LNCaP clone FGC (cell line): ENCODE measurements at regions not wholly inside any gene's neighbourhood (a gene's known extent, or its start where the extent isn't known, plus 50 kb on each side); places are given as distances from the start of the nearest gene placed in this dataset.
"Not testable (repeated sequence)": the region's sequence is repeated elsewhere in the genome, so short reads cannot be mapped to it uniquely, and the experiment has no call there.

Experiments used
- DNase-seq: peaks from one replicate; pipeline ENCODE4 v3.0.0-alpha.2; 2011; ENCODE audit warnings: low read depth
- H3K4me3 ChIP-seq: 2 replicates; pipeline ENCODE4 v1.5.1; 2011; ENCODE audit warnings: mild to moderate bottlenecking, low read depth, low read length, control low read depth
- TF ChIP-seq, protein P1 (sequence below): IDR thresholded peaks from 2 replicates; pipeline ENCODE4 v1.5.1; 2012; ENCODE audit warnings: mild to moderate bottlenecking; ENCODE audit not compliant: control insufficient read depth, insufficient read depth; ENCODE audit errors: extremely low read depth

DNA sequence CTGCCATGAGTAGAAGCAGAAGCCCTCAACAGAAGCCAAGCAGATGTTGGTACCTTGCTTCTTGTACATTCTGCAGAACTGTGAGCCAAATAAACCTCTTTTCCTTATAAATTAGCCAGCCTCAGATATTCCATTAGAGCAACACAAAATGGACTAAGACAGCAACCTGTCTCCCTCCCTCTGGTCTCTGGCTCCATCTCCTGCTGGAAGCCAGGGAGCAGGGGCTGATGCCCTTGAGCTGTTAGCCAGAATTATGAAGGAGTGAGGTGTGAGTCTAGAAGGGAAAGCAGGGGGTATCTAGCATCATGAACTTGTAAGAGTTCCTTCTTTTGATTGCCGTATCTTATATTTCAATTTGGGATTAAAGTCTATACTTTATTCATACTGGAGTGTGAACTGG, 358.7 kb upstream of the FZD8 start:
- not testable (repeated sequence) for H3K4me3 ChIP-seq, DNase-seq
- TF ChIP-seq, protein P1, sequence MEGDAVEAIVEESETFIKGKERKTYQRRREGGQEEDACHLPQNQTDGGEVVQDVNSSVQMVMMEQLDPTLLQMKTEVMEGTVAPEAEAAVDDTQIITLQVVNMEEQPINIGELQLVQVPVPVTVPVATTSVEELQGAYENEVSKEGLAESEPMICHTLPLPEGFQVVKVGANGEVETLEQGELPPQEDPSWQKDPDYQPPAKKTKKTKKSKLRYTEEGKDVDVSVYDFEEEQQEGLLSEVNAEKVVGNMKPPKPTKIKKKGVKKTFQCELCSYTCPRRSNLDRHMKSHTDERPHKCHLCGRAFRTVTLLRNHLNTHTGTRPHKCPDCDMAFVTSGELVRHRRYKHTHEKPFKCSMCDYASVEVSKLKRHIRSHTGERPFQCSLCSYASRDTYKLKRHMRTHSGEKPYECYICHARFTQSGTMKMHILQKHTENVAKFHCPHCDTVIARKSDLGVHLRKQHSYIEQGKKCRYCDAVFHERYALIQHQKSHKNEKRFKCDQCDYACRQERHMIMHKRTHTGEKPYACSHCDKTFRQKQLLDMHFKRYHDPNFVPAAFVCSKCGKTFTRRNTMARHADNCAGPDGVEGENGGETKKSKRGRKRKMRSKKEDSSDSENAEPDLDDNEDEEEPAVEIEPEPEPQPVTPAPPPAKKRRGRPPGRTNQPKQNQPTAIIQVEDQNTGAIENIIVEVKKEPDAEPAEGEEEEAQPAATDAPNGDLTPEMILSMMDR, result 0 out of 2 replicates have a peak, but pooled peaks have one; percentile 4

DNA sequence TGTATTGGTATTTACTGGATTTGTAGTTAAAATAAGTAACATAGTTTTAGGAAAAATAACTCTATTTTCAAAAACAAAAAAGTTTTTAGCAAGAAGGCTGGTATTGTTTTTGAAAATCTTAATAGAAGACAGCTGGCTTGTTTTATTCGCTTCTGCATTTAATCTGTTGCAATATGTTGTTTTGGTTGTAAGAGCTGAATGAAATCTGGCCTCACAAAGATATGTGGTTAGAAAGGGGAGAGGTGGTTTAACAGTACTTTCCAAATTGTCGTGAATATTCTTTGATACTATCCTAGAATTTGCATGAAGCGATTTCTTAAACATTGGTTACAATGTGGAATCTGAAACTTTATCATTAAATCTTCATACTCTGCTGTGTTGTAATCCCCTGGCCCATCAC, 355.9 kb upstream of the FZD8 start:
- no peak overlapping the region for H3K4me3 ChIP-seq
- TF ChIP-seq, protein P1, result no peak
- no peak for DNase-seq

DNA sequence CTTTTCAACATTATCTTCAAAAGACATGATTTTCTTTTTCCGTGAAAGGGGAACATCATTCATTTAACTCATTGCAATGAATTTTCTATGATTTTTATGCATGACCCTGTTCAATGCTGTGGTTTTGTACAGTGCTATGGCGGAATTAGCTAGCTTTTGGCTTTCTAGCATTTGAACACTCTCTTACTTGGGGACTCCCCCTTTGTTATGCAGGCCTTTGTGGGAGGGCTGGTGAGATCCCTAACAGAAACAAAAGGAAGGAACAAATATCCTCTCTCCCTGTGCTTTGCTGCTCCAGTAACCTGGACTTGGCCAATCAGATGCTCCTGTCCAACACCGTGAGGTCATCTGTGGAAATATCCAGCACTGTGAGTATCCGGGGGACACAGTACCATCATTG, 353.4 kb upstream of the FZD8 start:
- H3K4me3 ChIP-seq, result no peak overlapping the region
- TF ChIP-seq, protein P1, result no peak
- no peak for DNase-seq

DNA sequence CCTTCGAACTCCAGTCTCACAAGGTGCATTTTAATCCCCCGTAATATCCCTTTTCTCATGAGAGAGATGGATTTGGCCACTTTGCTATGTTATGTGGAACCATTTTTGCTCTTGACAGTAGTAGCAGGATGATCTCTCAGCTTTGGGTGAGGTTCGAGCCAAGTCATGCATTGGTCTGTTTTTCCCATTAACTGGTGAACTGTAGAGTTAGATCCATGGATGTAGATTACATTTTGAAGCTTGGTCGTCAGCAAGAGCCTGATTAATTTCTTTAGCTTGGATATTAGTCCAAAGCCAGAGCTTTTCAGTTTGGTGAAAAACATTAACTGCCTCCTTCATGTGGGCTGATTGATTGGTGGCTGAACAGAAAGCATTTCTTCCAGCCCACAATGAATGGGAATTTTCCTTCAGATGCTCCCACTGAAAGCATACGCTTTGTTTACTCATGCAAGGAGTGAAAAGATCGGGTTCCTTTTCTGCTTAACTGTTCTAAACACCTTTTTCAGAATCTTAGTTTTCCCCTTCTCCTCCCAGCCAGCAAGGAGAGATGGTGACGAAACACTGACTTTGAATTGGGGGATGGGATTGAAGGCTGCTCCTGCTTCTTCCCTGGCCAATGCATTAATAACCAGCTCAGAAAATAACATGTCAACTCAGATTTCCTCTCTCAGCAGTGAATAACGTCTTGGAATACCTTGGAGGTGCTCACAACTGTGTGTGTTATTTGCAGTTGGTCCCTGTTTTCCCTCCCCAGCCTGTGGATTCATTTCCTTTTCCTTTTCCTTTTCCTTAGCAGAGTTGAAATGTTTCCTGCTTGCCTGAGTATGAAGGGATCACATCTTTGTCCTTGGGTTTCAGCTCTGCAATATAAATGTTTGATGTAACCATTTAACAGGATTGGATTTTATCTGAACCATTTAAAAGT, 351.8 kb upstream of the FZD8 start:
- no peak for DNase-seq
- TF ChIP-seq, protein P1, result no peak
- H3K4me3 ChIP-seq, result no peak overlapping the region

DNA sequence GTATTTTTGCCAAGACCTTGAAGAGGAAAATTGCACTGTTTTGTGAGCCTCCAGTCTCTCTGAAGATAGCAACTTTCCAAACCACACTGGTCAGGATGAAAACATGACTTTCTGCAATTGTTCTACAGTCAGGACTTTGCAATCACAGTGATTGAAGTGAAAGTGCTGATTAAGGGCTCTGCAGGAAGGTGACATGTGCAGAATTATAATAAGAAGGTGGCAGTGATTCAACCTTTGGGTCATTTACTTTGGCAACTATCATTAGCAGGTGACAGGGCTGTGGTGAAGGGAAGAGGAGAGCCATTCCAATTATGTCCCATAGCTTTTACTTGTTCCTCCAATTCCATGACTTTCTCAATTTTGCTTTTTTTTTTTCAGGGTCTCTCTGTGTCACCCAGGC, 350.0 kb upstream of the FZD8 start:
- DNase-seq, result no peak

DNA sequence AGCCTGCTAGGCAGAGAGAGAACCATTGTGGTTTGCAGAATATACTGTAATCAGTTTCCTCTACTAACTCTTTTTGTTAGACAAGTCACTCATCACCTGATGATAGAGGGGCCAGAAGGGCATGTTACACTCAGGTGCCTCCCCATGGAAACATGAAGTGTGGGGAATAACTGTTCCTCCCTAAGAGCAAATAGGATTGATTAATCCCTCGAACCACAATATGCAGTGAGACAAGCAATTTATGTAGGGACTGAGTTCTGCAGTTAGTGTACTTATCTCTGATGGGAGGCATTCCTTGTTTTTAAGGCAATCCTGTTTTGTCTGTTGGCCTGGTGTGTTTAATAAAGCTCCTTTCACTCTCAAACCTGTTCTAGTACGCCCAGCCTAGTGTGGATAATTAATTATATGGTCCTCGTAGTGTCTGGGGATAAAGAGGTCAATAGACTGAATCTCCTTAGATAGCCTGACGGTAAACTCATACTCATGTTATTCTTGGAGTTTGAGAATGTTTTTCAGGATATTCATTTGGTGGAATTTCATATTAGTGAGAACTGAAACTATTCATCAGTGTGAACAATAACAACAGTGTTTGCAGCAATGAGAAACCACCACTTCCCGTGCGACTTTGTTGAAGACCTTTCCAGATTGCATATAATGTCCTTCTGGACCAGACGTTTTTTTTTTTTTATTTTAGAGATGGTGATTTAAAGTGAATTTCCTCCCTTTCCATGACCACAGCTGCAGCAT, 344.8 kb upstream of the FZD8 start:
- TF ChIP-seq, protein P1, result no peak
- DNase-seq, result no peak
- H3K4me3 ChIP-seq, result no peak overlapping the region

More for the DNA sequence above, 350.0 kb upstream of the FZD8 start:
- H3K4me3 ChIP-seq, result no peak overlapping the region
- TF ChIP-seq, protein P1, result no peak
